Erythroblast (primary cell): ENCODE measurements at regions not wholly inside any gene's neighbourhood (a gene's known extent, or its start where the extent isn't known, plus 50 kb on each side); places are given as distances from the start of the nearest gene placed in this dataset.

ENCODE experiments used
- GATA1 ChIP-seq: IDR thresholded peaks from 2 replicates; pipeline ENCODE4 v1.6.1; 2011; ENCODE audit warnings: low read depth, mild to moderate bottlenecking, control low read depth, low read length, moderate library complexity
- POLR2A ChIP-seq: IDR thresholded peaks from 2 replicates; pipeline ENCODE4 v1.6.1; 2011; ENCODE audit warnings: mild to moderate bottlenecking, low read length

DNA sequence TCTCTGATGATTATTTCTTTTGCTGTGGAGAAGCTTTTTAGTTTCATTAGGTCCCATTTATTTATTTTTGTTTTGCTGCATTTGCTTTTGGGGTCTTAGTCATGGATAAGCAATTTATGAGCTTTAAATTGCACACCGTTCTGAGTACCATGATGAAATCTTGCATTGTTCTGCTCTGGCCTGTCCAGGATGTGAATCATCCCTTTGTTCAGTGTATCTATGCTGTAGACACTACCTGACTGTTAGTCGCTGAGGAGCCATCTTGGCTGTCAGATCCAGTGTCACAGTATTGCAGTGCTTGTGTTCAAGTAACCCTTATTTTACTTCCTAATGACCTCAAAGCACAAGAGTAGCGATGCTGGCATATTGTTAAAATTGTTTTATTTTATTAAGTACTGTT is 218.0 kb upstream of the CNTNAP4 start:
- no peak for TF ChIP-seq POLR2A
- TF ChIP-seq GATA1: no peak
